PFSK-1 (cell line): ENCODE measurements at regions not wholly inside any gene's neighbourhood (a gene's known extent, or its start where the extent isn't known, plus 50 kb on each side); places are given as distances from the start of the nearest gene placed in this dataset.

Source experiments
- FOXP2 ChIP-seq: optimal IDR thresholded peaks from 2 replicates; pipeline ENCODE3; 2011; ENCODE audit warnings: borderline replicate concordance, control low read depth, inconsistent platforms; ENCODE audit not compliant: insufficient read depth; ENCODE audit errors: extremely low read length, extremely low read depth
- POLR2AphosphoS5 ChIP-seq: IDR thresholded peaks from 2 replicates; pipeline ENCODE4 v1.6.1; 2012; ENCODE audit warnings: low read depth, mild to moderate bottlenecking, control low read depth, low read length, moderate library complexity
- REST ChIP-seq, 2 experiments: IDR thresholded peaks; 2 replicates each; pipeline versions ENCODE4 v1.6.1 to v1.8.0; 2011 to 2012; ENCODE audit warnings: low read depth in 2 of 2, low read length in 2 of 2, control low read depth in 1 of 2, inconsistent platforms in 1 of 2, mild to moderate bottlenecking in 1 of 2, moderate library complexity in 1 of 2; ENCODE audit not compliant: insufficient read depth in 1 of 2
- SIN3A ChIP-seq: IDR thresholded peaks from 2 replicates; pipeline ENCODE4 v1.6.1; 2012; ENCODE audit warnings: mild to moderate bottlenecking, low read length, moderate library complexity, borderline replicate concordance; ENCODE audit not compliant: insufficient read depth
- TAF1 ChIP-seq: IDR thresholded peaks from 2 replicates; pipeline ENCODE4 v1.6.1; 2012; ENCODE audit warnings: low read length, control low read depth, borderline replicate concordance; ENCODE audit not compliant: insufficient read depth

GRCh38 chr3:182703233-182703632 is 90.1 kb upstream of the ATP11B start:
- TF ChIP-seq TAF1 (no peak), POLR2AphosphoS5 (no peak), FOXP2 (no peak), SIN3A (no peak)

- TF ChIP-seq REST (IDR thresholded peaks at IDR 0.05; ENCODE audit: insufficient read depth in 1 of 2, low read depth in 2 of 2, low read length in 2 of 2) = no peak
- TF ChIP-seq FOXP2 = no peak
- no peak for TF ChIP-seq POLR2AphosphoS5
- TF ChIP-seq SIN3A = no peak
- TF ChIP-seq TAF1 = no peak
Observed at GRCh38 chr3:182704926-182705325, 88.4 kb upstream of the ATP11B start.

GRCh38 chr3:182708810-182709209 is 84.5 kb upstream of the ATP11B start:
- TF ChIP-seq TAF1 (no peak), POLR2AphosphoS5 (no peak), REST (IDR thresholded peaks at IDR 0.05; ENCODE audit: insufficient read depth in 1 of 2, low read depth in 2 of 2, low read length in 2 of 2) (no peak), SIN3A (no peak), FOXP2 (no peak)

- no peak for TF ChIP-seq REST (IDR thresholded peaks at IDR 0.05; ENCODE audit: insufficient read depth in 1 of 2, low read depth in 2 of 2, low read length in 2 of 2)
Observed at GRCh38 chr3:182709306-182709705, 84.0 kb upstream of the ATP11B start.

GRCh38 chr3:182710557-182711157 is 82.6 kb upstream of the ATP11B start:
- TF ChIP-seq REST (IDR thresholded peaks at IDR 0.05; ENCODE audit: insufficient read depth in 1 of 2, low read depth in 2 of 2, low read length in 2 of 2) = no peak
- no peak for TF ChIP-seq FOXP2
- TF ChIP-seq TAF1 = no peak
- TF ChIP-seq SIN3A = no peak
- TF ChIP-seq POLR2AphosphoS5 = no peak
